ENCODE measurements at regions not wholly inside any gene's neighbourhood (a gene's known extent, or its start where the extent isn't known, plus 50 kb on each side); places are given as distances from the start of the nearest gene placed in this dataset.

DNA sequence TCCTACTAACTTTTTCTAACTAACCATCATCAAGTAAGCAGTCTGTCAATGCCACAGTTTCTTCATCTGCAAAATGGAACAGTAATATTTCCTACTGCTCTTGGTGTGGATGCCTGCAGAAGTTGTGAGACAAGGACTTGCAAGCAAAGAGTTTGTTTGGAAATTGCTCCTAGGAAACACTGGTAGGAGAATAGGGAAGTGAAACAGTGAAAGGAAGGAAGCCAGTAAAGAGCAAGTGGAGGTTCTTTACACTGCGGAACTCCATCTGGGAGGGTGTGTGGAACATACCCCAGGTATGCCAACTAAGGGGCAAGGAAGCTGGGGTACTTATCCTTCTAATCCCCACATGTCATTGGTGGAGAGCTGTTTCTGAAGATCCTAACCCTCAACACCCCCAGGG lies 119.9 kb downstream of the FOXD1 start:
- TF ChIP-seq TCF4 (CRISPR knock-in tag; IDR thresholded peaks at IDR 0.05; ENCODE audit: borderline replicate concordance) (no peak), CSDC2 (CRISPR knock-in tag; IDR thresholded peaks at IDR 0.05) (no peak)
- ATAC-seq, result no peak

DNA sequence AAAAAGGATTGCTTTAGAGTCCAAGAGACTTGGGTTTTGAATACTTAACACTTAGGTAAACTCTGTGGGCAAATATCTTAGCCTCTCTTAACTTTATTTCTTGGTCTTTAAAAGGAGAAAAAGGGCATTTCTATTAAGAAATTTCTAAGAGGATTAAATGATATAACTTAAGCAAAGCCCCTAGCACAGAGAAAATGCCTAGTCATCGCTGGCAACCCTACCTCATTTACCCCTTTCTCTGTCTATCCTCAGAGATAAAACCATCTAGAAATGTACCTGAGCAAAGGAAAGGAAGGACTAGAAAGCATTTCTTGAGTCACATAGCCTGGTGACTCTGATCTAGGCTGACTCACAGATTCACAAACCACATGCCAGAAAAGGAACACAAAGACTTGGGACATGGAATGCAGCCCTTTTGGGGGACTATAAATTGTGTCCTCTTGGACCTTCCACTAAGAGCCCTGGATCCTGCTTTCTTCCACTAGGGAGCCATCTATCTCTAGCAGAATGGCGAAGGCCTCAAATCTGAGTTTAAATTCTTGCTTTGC lies 120.6 kb downstream of the FOXD1 start:
- ATAC-seq, result peak; percentile 58
- no peak for TF ChIP-seq TCF4 (CRISPR knock-in tag; IDR thresholded peaks at IDR 0.05; ENCODE audit: borderline replicate concordance)
- no peak for TF ChIP-seq ZNF565 (CRISPR knock-in tag; conservative IDR thresholded peaks at IDR 0.05; ENCODE audit: low read depth)
- no peak for TF ChIP-seq OSR1 (CRISPR knock-in tag; IDR thresholded peaks at IDR 0.05)
- TF ChIP-seq BACH2 (CRISPR knock-in tag; IDR thresholded peaks at IDR 0.05; ENCODE audit: borderline replicate concordance), result no peak
- no peak for TF ChIP-seq CSDC2 (CRISPR knock-in tag; IDR thresholded peaks at IDR 0.05)
- TF ChIP-seq ZFP3 (CRISPR knock-in tag; IDR thresholded peaks at IDR 0.05), result no peak
- no peak for TF ChIP-seq PATZ1 (CRISPR knock-in tag; IDR thresholded peaks at IDR 0.05; ENCODE audit: borderline replicate concordance)
- no peak for TF ChIP-seq ARNTL (CRISPR knock-in tag; IDR thresholded peaks at IDR 0.05; ENCODE audit: borderline replicate concordance, low read depth)
- no peak for TF ChIP-seq ZFP30 (CRISPR knock-in tag; IDR thresholded peaks at IDR 0.05)
- TF ChIP-seq POU6F1 (CRISPR knock-in tag; IDR thresholded peaks at IDR 0.05; ENCODE audit: borderline replicate concordance, low read depth), result no peak
- TF ChIP-seq ZNF70 (CRISPR knock-in tag; IDR thresholded peaks at IDR 0.05), result no peak
- TF ChIP-seq, protein P1, sequence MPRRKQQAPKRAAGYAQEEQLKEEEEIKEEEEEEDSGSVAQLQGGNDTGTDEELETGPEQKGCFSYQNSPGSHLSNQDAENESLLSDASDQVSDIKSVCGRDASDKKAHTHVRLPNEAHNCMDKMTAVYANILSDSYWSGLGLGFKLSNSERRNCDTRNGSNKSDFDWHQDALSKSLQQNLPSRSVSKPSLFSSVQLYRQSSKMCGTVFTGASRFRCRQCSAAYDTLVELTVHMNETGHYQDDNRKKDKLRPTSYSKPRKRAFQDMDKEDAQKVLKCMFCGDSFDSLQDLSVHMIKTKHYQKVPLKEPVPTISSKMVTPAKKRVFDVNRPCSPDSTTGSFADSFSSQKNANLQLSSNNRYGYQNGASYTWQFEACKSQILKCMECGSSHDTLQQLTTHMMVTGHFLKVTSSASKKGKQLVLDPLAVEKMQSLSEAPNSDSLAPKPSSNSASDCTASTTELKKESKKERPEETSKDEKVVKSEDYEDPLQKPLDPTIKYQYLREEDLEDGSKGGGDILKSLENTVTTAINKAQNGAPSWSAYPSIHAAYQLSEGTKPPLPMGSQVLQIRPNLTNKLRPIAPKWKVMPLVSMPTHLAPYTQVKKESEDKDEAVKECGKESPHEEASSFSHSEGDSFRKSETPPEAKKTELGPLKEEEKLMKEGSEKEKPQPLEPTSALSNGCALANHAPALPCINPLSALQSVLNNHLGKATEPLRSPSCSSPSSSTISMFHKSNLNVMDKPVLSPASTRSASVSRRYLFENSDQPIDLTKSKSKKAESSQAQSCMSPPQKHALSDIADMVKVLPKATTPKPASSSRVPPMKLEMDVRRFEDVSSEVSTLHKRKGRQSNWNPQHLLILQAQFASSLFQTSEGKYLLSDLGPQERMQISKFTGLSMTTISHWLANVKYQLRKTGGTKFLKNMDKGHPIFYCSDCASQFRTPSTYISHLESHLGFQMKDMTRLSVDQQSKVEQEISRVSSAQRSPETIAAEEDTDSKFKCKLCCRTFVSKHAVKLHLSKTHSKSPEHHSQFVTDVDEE (CRISPR knock-in tag; IDR thresholded peaks at IDR 0.05), result no peak
- TF ChIP-seq CREB5 (CRISPR knock-in tag; IDR thresholded peaks at IDR 0.05; ENCODE audit: low read depth), result no peak
- TF ChIP-seq TOX (CRISPR knock-in tag; IDR thresholded peaks at IDR 0.05; ENCODE audit: borderline replicate concordance), result no peak
- TF ChIP-seq SNAI2 (CRISPR knock-in tag; IDR thresholded peaks at IDR 0.05), result no peak
- TF ChIP-seq RARB (CRISPR knock-in tag; IDR thresholded peaks at IDR 0.05), result no peak
- no peak for TF ChIP-seq GLIS3 (CRISPR knock-in tag; IDR thresholded peaks at IDR 0.05)
- no peak for TF ChIP-seq ISL1 (CRISPR knock-in tag; IDR thresholded peaks at IDR 0.05)
- no peak for TF ChIP-seq ZC3H10 (CRISPR knock-in tag; IDR thresholded peaks at IDR 0.05)

- ATAC-seq, result no peak
- TF ChIP-seq POU6F1 (CRISPR knock-in tag; IDR thresholded peaks at IDR 0.05; ENCODE audit: borderline replicate concordance, low read depth) (no peak), ESRRG (CRISPR knock-in tag; IDR thresholded peaks at IDR 0.05) (no peak), PATZ1 (CRISPR knock-in tag; IDR thresholded peaks at IDR 0.05; ENCODE audit: borderline replicate concordance) (no peak), PPARA (CRISPR knock-in tag; IDR thresholded peaks at IDR 0.05; ENCODE audit: borderline replicate concordance) (no peak), ZFP3 (CRISPR knock-in tag; IDR thresholded peaks at IDR 0.05) (no peak), SNAI2 (CRISPR knock-in tag; IDR thresholded peaks at IDR 0.05) (no peak), ZC3H10 (CRISPR knock-in tag; IDR thresholded peaks at IDR 0.05) (no peak), CSDC2 (CRISPR knock-in tag; IDR thresholded peaks at IDR 0.05) (no peak), CREB5 (CRISPR knock-in tag; IDR thresholded peaks at IDR 0.05; ENCODE audit: low read depth) (no peak), ARNTL (CRISPR knock-in tag; IDR thresholded peaks at IDR 0.05; ENCODE audit: borderline replicate concordance, low read depth) (no peak)
These were observed 123.0 kb downstream of the FOXD1 start for GRCh38 chr5:73325546-73325945.
